Fibroblast of the aortic adventitia (primary cell): ENCODE measurements at regions not wholly inside any gene's neighbourhood (a gene's known extent, or its start where the extent isn't known, plus 50 kb on each side); places are given as distances from the start of the nearest gene placed in this dataset.

Experiments
- DNase-seq: peaks from one replicate; pipeline ENCODE4 v3.0.0-alpha.2; 2010; ENCODE audit warnings: low read depth
- H3K4me3 ChIP-seq: 2 replicates; pipeline ENCODE4 v1.5.1; 2011; ENCODE audit warnings: low read depth, mild to moderate bottlenecking, control low read depth, low read length, moderate library complexity
- CTCF ChIP-seq: IDR thresholded peaks from 2 replicates; pipeline ENCODE4 v1.5.1; 2011; ENCODE audit warnings: mild to moderate bottlenecking, low read length, control low read depth, inconsistent platforms; ENCODE audit not compliant: insufficient read depth

DNA sequence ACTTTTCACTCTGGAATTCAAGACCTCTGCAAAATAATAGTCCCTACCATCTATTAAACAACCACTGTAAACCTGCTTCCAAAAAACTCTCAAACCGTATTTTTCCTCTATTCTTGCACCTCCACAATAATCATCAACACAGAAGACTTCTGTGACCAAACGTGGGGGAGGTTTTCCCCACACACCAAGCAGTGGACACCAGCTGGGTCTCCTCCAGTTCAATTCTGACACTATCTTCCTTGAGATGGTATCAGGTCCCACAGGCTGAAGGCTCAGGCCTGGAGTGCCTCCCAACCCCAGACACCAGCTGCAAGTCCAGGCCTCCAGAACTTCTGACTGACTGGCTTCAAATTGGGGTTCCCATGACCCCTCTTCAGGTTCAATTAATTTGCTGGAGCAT is 89.6 kb upstream of the RAP2B start:
- TF ChIP-seq CTCF: no peak
- no peak overlapping the region for H3K4me3 ChIP-seq
- no peak for DNase-seq

DNA sequence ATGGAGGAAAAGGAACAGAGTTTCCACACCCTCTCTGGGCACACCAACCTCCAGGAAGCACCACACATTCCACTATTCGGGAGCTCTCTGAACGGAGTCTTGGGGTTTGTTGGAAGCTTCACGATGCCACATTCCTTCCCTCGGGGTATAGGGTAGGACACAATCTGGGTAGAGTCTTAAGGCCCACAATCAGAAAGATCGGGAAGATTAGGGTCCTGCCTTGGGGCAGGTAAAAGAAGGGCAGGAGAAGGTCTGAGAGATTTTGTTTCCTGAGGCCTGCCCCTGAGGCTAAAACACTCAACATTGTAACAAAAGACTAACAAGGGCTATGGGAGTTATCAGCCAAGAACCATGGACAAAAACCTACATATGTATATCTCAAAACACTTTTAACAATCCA is 89.2 kb upstream of the RAP2B start:
- DNase-seq: no peak
- TF ChIP-seq CTCF: no peak
- H3K4me3 ChIP-seq: no peak overlapping the region

- no peak overlapping the region for H3K4me3 ChIP-seq
- no peak for DNase-seq
- TF ChIP-seq CTCF: no peak
Measured at GRCh38 chr3:153073636-153074035, 88.4 kb upstream of the RAP2B start.

- no peak overlapping the region for H3K4me3 ChIP-seq
- TF ChIP-seq CTCF: no peak
- no peak for DNase-seq
Measured at GRCh38 chr3:153078826-153079225, 83.2 kb upstream of the RAP2B start.

DNA sequence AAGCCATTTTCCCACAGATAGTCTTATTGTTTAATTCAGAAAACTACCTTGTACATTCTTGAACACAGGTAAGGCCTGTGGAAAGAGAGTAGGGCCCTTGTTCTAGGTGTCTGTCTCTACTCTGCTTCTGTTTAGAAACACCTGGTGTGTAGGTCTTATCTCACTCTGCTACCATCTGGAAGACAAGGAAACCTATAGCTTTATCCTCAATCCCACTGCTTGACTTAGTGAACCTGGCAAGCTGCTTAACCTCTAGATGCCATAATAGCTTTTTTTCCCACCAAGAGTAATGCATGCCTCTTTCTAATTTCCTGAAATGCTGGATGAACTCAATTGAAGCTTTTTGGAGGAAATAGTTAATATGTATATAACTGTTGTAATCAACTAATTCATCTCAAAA is 82.6 kb upstream of the RAP2B start:
- no peak overlapping the region for H3K4me3 ChIP-seq
- DNase-seq: no peak

DNA sequence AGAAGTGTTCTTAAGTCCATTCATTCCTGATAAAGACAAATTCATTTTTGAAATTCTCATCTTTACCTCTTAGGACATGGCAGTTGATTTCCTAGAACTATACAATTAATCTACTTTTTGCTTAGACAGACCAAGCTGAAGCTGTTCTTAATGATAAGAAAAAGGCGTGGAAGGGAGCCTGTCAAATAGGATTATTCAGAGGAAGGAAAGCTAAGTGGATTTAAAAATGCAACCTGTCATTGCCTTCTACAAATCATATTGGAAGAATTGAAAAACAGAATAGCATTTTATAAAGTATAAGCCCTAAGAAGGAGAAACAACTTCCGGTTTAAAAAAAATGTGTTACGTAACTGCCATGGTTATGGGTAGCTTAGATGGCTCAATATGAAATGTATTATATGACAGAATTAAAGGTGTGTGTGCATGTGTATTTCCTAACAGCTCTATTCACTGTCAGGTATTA is 81.2 kb upstream of the RAP2B start:
- no peak for TF ChIP-seq CTCF
- DNase-seq: no peak

More for the DNA sequence above, 82.6 kb upstream of the RAP2B start:
- no peak for TF ChIP-seq CTCF

GRCh38 chr3:153084431-153084830 is 77.6 kb upstream of the RAP2B start:
- no peak overlapping the region for H3K4me3 ChIP-seq
- TF ChIP-seq CTCF: no peak
- DNase-seq: no peak

More for the DNA sequence above, 81.2 kb upstream of the RAP2B start:
- no peak overlapping the region for H3K4me3 ChIP-seq
